B cell (primary cell): ENCODE measurements at regions not wholly inside any gene's neighbourhood (a gene's known extent, or its start where the extent isn't known, plus 50 kb on each side); places are given as distances from the start of the nearest gene placed in this dataset.

Experiments
- ATAC-seq: fragments of 200-7000 bp; cut with Tn5 transposase; one replicate; pipeline ENCODE4 v1.10.0; 2021; ENCODE audit warnings: low read depth, mild to moderate bottlenecking, moderate number of reproducible peaks, moderate library complexity
- CTCF ChIA-PET: fragments of 350-600 bp; sonication (Branson Sonifier 250); formaldehyde crosslinking; loops from one replicate; lab custom pipeline; 2021; ENCODE audit warnings: antibody characterized with exemption, inconsistent platforms; lab: Charles Lee
- POLR2A ChIA-PET: fragments of 350-600 bp; sonication (Branson Sonifier 250); formaldehyde crosslinking; loops from one replicate; lab custom pipeline; 2021; ENCODE audit warnings: antibody characterized with exemption; lab: Charles Lee
- DNase-seq: peaks from one replicate; pipeline ENCODE4 v3.0.0; 2013
- H2AFZ ChIP-seq: 2 replicates; pipeline ENCODE4 v1.6.1; 2012; ENCODE audit warnings: mild to moderate bottlenecking, low read depth, low read length; ENCODE audit not compliant: insufficient read depth, poor library complexity, severe bottlenecking
- H3K27ac ChIP-seq, 2 donors: 1 replicate in 1 of 2; 2 replicates in 1 of 2; pipeline ENCODE4 v1.5.1; 2012 to 2013; ENCODE audit warnings: low read length in 2 of 2, mild to moderate bottlenecking in 2 of 2, moderate library complexity in 1 of 2
- H3K27me3 ChIP-seq, 4 experiments: fragments of 200-600 bp in 1 of 4; sonication (generic) in 1 of 4; replicated peaks in 1 of 4; 1 replicate in 2 of 4; 2 replicates in 2 of 4; pipeline versions ENCODE4 v1.6.1 to v1.7.0; 2013 to 2016; ENCODE audit warnings: low read length in 3 of 4, mild to moderate bottlenecking in 2 of 4, mixed read lengths in 1 of 4, moderate library complexity in 1 of 4; ENCODE audit not compliant: insufficient read depth in 4 of 4, control insufficient read depth in 3 of 4; ENCODE audit errors: control extremely low read depth in 1 of 4
- H3K36me3 ChIP-seq, 2 experiments: replicated peaks in 1 of 2; 1 replicate in 1 of 2; 2 replicates in 1 of 2; pipeline versions ENCODE4 v1.6.1 to v1.7.1; 2013; ENCODE audit warnings: low read length in 1 of 2; ENCODE audit not compliant: insufficient read depth in 2 of 2, control insufficient read depth in 1 of 2; ENCODE audit errors: control extremely low read depth in 1 of 2, extremely low read depth in 1 of 2
- H3K4me1 ChIP-seq, 2 donors: fragments of 200-600 bp in 1 of 2; sonication (generic) in 1 of 2; 1 replicate in 1 of 2; 2 replicates in 1 of 2; pipeline versions ENCODE4 v1.5.1 to v1.6.1; 2013 to 2017; ENCODE audit warnings: low read length in 2 of 2; ENCODE audit not compliant: control insufficient read depth in 2 of 2, insufficient read depth in 2 of 2
- H3K4me2 ChIP-seq: replicated peaks from 2 replicates; pipeline ENCODE3; 2012; ENCODE audit warnings: mild to moderate bottlenecking, low read depth, low read length; ENCODE audit not compliant: poor library complexity, severe bottlenecking
- H3K4me3 ChIP-seq, 5 experiments: fragments of 200-600 bp in 1 of 5; sonication (generic) in 1 of 5; 1 replicate in 3 of 5; 2 replicates in 2 of 5; pipeline versions ENCODE4 v1.5.1 to v1.7.0; 2011 to 2016; ENCODE audit warnings: low read length in 4 of 5, mild to moderate bottlenecking in 4 of 5, low read depth in 2 of 5, control low read depth in 1 of 5, moderate library complexity in 1 of 5; ENCODE audit not compliant: insufficient read depth in 1 of 5; ENCODE audit errors: control extremely low read depth in 1 of 5, extremely low read depth in 1 of 5
- H3K79me2 ChIP-seq: fragments of 200-600 bp; sonication (generic); one replicate; pipeline ENCODE4 v1.6.0; 2016; ENCODE audit warnings: low read length; ENCODE audit not compliant: control insufficient read depth, insufficient read depth
- H3K9ac ChIP-seq: fragments of 200-600 bp; sonication (generic); 2 replicates; pipeline ENCODE4 v1.6.1; 2017; ENCODE audit warnings: mild to moderate bottlenecking, low read length, moderate library complexity
- H3K9me3 ChIP-seq, 3 donors: one replicate each; pipeline versions ENCODE4 v1.6.1 to v1.7.1; 2013; ENCODE audit warnings: low read length in 2 of 3; ENCODE audit not compliant: control insufficient read depth in 2 of 3, insufficient read depth in 1 of 3; ENCODE audit errors: control extremely low read depth in 1 of 3
- H4K20me1 ChIP-seq: 2 replicates; pipeline ENCODE4 v1.6.0; 2012; ENCODE audit warnings: mild to moderate bottlenecking, low read length; ENCODE audit not compliant: insufficient read depth, control insufficient read depth, poor library complexity, severe bottlenecking
- H3K27ac Mint-ChIP-seq: one replicate; pipeline ENCODE4 v1.8.0; 2021; ENCODE audit warnings: mixed read lengths
- H3K27me3 Mint-ChIP-seq: one replicate; pipeline ENCODE4 v1.8.0; 2021; ENCODE audit warnings: mixed read lengths
- H3K4me1 Mint-ChIP-seq: one replicate; pipeline ENCODE4 v1.8.0; 2021; ENCODE audit warnings: mixed read lengths
- H3K4me3 Mint-ChIP-seq: one replicate; pipeline ENCODE4 v1.8.0; 2021; ENCODE audit warnings: mixed read lengths
- H3K9me3 Mint-ChIP-seq: one replicate; pipeline ENCODE4 v1.8.0; 2022; ENCODE audit warnings: mixed read lengths; ENCODE audit not compliant: insufficient read depth
- CTCF ChIP-seq: fragments of 200-600 bp; IDR thresholded peaks from one replicate; pipeline ENCODE4 v1.8.0; 2022; ENCODE audit warnings: antibody characterized with exemption, mild to moderate bottlenecking
- EZH2 ChIP-seq: IDR thresholded peaks from 2 replicates; pipeline ENCODE4 v1.6.1; 2012; ENCODE audit warnings: borderline replicate concordance, low read depth, mild to moderate bottlenecking, moderate library complexity, low read length; ENCODE audit not compliant: insufficient read depth, poor library complexity, severe bottlenecking
- WGBS: methylation state at CpG from one replicate; pipeline ENCODE4 v1.1.5; 2013; ENCODE audit warnings: missing lambda C conversion rate; ENCODE audit not compliant: insufficient coverage; 5-methylcytosine and 5-hydroxymethylcytosine counted together
- intact Hi-C: fragments of 100-400 bp; cut with micrococcal nuclease; formaldehyde crosslinking; loops from one replicate; pipeline ENCODE4 v1.10.0; 2022

GRCh38 chr19:28646629-28647028, 566.3 kb downstream of the UQCRFS1 start:
- CTCF ChIA-PET, result no interaction called here

GRCh38 chr19:28644169-28644775, 568.7 kb downstream of the UQCRFS1 start:
- 34% methylated on average over 3 of the region's 4 CpGs for WGBS
- Histone ChIP-seq H3K4me3 (no peak overlapping the region), H3K9me3 (peaks cover 0 to 4% (median 0%) of the 10 kb centered on the region in 3 donors), H3K9ac (no peak overlapping the region), H3K27me3 (no peaks in the 10 kb centered on the region), H3K79me2 (no peaks in the 10 kb centered on the region), H3K4me1 (no peaks in the 10 kb centered on the region), H3K36me3 (no peaks in the 10 kb centered on the region), H3K27ac (no peak overlapping the region), H3K4me2 (no peak overlapping the region), H4K20me1 (no peaks in the 10 kb centered on the region), H2AFZ (no peak overlapping the region)
- Mint-ChIP-seq H3K4me1 (no peaks in the 10 kb centered on the region), H3K9me3 (no peaks in the 10 kb centered on the region), H3K4me3 (no peak overlapping the region), H3K27ac (no peak overlapping the region), H3K27me3 (no peaks in the 10 kb centered on the region)
- ChIA-PET POLR2A (no interaction called here), CTCF (no interaction called here)
- no peak for ATAC-seq
- intact Hi-C loops, result no loop called here
- TF ChIP-seq EZH2, result no peak
- no peak for TF ChIP-seq CTCF
- DNase-seq, result no peak

More at GRCh38 chr19:28646629-28647028, 566.3 kb downstream of the UQCRFS1 start:
- Histone ChIP-seq H3K9me3 (peaks cover 0 to 4% (median 0%) of the 10 kb centered on the region in 3 donors), H3K36me3 (no peaks in the 10 kb centered on the region), H3K4me3 (no peak overlapping the region), H3K27me3 (no peaks in the 10 kb centered on the region), H4K20me1 (no peaks in the 10 kb centered on the region), H3K79me2 (no peaks in the 10 kb centered on the region), H3K9ac (no peak overlapping the region), H2AFZ (no peak overlapping the region), H3K4me1 (no peaks in the 10 kb centered on the region), H3K4me2 (no peak overlapping the region), H3K27ac (no peak overlapping the region)
- no peak for TF ChIP-seq EZH2
- TF ChIP-seq CTCF, result no peak
- 94% methylated on average over 3 of the region's 6 CpGs for WGBS
- POLR2A ChIA-PET, result no interaction called here
- ATAC-seq (no peak), DNase-seq (no peak)
- Mint-ChIP-seq H3K27me3 (no peaks in the 10 kb centered on the region), H3K4me3 (no peak overlapping the region), H3K27ac (no peak overlapping the region), H3K9me3 (no peaks in the 10 kb centered on the region), H3K4me1 (no peaks in the 10 kb centered on the region)
- intact Hi-C loops, result no loop called here
